Immature natural killer cell (primary cell): ENCODE measurements at regions not wholly inside any gene's neighbourhood (a gene's known extent, or its start where the extent isn't known, plus 50 kb on each side); places are given as distances from the start of the nearest gene placed in this dataset.
"Not testable (repeated sequence)": the region's sequence is repeated elsewhere in the genome, so short reads cannot be mapped to it uniquely, and the experiment has no call there.

Experiments
- DNase-seq, 3 donors: peaks; one replicate each; pipeline ENCODE4 v3.0.0; 2022; ENCODE audit warnings: mixed read lengths in 1 of 3
- H3K27ac Mint-ChIP-seq, 6 donors: one replicate each; pipeline ENCODE4 v1.8.0; 2020; ENCODE audit warnings: mixed read lengths in 6 of 6, mild to moderate bottlenecking in 5 of 6, inconsistent platforms in 4 of 6, moderate library complexity in 3 of 6
- H3K27me3 Mint-ChIP-seq, 3 donors: one replicate each; pipeline ENCODE4 v1.8.0; 2020 to 2021; ENCODE audit warnings: low read depth in 3 of 3, mild to moderate bottlenecking in 3 of 3, mixed read lengths in 3 of 3, moderate library complexity in 3 of 3, inconsistent platforms in 1 of 3
- H3K36me3 Mint-ChIP-seq, 3 donors: one replicate each; pipeline ENCODE4 v1.8.0; 2020; ENCODE audit warnings: mixed read lengths in 3 of 3, inconsistent platforms in 2 of 3, mild to moderate bottlenecking in 2 of 3
- H3K4me1 Mint-ChIP-seq, 2 donors: one replicate each; pipeline ENCODE4 v1.8.0; 2020; ENCODE audit warnings: inconsistent platforms in 2 of 2, mild to moderate bottlenecking in 2 of 2, mixed read lengths in 2 of 2, moderate library complexity in 1 of 2
- H3K4me3 Mint-ChIP-seq, 5 donors: one replicate each; pipeline ENCODE4 v1.8.0; 2020; ENCODE audit warnings: mild to moderate bottlenecking in 5 of 5, mixed read lengths in 5 of 5, inconsistent platforms in 3 of 5, moderate library complexity in 3 of 5
- H3K9me3 Mint-ChIP-seq, 6 donors: one replicate each; pipeline ENCODE4 v1.8.0; 2020; ENCODE audit warnings: mild to moderate bottlenecking in 6 of 6, mixed read lengths in 6 of 6, inconsistent platforms in 4 of 6, moderate library complexity in 3 of 6

DNA sequence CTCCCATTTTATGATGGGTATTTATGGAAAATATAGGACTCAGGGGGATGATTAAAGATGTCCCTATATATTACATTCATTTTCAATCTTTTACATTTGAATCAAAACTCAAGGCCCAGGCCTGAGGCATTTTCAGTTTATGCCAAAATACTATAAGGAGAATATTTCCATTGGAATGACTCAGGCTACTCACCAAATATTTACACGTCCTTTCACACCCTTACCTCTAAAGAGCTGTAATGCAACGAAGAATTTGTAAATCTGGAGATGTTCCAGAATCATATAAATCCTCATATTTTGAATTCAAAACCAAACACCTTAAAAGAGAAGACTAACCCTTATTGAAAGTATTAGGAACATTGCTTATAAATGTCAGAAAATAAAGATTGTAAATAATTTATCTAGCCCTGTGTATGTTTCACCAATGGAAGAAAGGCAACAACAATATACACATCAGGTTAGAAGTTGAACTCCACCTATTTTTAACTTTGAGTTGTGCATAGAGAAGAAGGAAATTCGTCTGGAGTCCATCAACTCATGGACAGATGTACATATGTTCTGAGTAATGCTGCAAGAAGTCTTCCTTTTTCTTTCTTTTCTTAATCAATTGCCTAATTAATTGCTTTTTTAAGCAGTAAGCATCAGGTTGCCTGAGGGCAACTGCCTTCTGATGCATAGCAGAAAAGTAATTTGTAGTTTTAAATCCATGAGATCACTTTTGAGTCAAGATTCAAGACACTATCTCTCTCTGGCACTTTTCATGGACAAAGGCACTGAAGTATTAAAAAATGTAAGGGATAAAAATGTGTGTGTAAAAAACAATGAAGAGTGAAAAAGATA, 579.3 kb upstream of the RGMB start:
- Mint-ChIP-seq H3K4me3 (no peak overlapping the region), H3K4me1 (no peaks in the 10 kb centered on the region), H3K27ac (no peak overlapping the region), H3K36me3 (no peaks in the 10 kb centered on the region), H3K27me3 (peaks cover 0 to 3% (median 0%) of the 10 kb centered on the region in 3 donors), H3K9me3 (peaks cover 0 to 15% (median 4%) of the 10 kb centered on the region in 6 donors)
- no peak for DNase-seq

DNA sequence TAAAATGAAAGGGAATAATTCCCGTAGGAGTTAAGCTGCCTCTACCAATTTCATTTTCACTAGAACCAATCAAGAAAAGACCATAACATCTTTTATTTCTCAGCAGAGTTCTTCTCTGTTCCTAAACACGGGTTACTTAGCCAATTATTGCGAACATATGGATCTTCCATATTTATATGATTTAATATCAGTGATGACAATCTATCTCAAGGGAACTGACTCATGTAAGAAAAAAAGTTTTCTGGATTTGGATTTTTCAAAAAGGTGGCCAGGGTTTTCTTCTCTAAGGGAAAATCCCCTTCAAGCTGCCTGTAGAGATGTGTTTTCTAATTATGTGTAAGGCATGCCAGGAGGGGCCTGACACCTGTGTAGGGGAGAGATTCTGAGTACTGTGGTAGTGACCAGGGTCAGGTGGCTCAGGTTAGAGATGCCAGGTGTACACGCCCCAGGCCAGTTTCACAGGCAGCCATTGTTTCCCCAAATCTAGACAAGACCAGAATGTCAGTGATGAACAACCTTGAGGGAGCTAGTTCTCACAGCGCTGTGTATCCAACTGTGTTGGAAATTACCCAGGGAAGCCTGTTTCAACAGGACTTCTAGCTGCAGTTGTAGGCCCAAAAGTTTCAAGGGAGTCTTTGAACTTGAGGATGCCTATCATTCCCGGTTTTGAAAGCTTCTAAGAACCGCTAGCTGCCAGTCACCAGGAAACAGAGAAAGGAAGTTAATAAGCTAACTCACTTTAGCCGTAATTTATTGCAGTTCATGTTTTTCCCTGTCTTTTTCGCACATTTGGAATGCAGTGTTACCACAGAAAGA, 572.5 kb upstream of the RGMB start:
- Mint-ChIP-seq H3K4me1 (no peaks in the 10 kb centered on the region), H3K9me3 (peaks cover 0 to 25% (median 11%) of the 10 kb centered on the region in 6 donors), H3K36me3 (no peaks in the 10 kb centered on the region), H3K27me3 (peaks cover 0 to 2% (median 0%) of the 10 kb centered on the region in 3 donors), H3K27ac (no peak overlapping the region), H3K4me3 (no peak overlapping the region)
- DNase-seq: no peak

DNA sequence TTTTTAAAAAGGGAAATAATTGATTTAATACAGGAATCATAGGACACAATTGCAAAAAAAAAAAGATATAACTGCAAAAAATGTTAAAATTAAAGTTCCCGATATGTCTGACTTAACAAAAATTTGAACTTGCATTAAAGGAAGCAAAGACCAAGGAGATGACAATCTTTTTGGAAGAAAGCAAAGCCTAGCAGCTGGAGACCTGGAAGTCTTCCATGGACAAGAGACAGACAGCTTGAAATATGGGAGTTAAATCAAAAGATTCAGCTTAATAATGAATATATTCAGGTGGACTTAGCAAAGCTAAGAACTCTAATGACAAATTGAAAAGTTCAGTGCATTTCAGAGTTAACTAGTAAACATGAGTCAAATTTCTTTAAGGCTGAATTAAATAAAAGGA, 568.7 kb upstream of the RGMB start:
- no peak overlapping the region for H3K27ac Mint-ChIP-seq
- no peaks in the 10 kb centered on the region for H3K4me1 Mint-ChIP-seq
- peaks cover 4 to 25% (median 11%) of the 10 kb centered on the region in 6 donors for H3K9me3 Mint-ChIP-seq
- no peaks in the 10 kb centered on the region for H3K36me3 Mint-ChIP-seq
- H3K27me3 Mint-ChIP-seq: no peaks in the 10 kb centered on the region
- H3K4me3 Mint-ChIP-seq: no peak overlapping the region
- DNase-seq: no peak

DNA sequence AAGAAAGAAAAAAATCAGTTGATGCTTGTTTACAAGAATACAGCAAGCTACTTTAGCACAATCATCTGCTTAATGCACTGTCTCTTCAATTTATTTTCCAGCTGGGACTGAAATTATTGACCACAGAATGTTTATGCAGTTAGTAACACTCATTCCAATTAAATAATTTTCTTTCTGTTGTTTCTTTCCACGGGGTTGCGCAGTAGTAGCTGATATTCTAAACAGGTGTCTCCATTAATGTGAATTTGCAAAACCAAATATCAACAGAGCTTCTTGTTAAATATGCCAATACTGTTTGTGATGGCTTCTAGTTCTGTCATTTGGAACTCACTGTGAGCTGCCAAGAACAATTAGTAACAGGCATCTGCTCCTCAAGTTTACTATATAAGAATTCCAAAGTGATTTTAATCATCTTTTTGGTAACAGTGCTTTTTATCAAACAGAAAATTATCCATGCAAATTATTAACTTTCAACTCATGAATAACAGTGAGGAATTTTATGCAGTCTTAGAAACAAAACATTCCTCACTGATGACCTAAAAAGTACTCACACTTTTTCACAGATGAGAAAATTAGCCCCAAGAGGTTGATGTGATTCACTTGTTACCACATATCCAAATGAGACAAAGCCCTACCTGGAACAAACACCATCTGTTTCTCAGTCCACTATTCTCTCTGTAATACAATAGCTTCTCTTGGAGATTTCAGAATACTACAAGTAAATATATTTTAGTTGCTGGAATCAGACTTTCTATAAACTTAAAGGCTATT, 567.6 kb upstream of the RGMB start:
- Mint-ChIP-seq H3K27ac (no peak overlapping the region), H3K9me3 (peaks cover 4 to 25% (median 9%) of the 10 kb centered on the region in 6 donors), H3K36me3 (no peaks in the 10 kb centered on the region), H3K4me3 (no peak overlapping the region), H3K27me3 (no peaks in the 10 kb centered on the region), H3K4me1 (no peaks in the 10 kb centered on the region)
- DNase-seq: no peak

DNA sequence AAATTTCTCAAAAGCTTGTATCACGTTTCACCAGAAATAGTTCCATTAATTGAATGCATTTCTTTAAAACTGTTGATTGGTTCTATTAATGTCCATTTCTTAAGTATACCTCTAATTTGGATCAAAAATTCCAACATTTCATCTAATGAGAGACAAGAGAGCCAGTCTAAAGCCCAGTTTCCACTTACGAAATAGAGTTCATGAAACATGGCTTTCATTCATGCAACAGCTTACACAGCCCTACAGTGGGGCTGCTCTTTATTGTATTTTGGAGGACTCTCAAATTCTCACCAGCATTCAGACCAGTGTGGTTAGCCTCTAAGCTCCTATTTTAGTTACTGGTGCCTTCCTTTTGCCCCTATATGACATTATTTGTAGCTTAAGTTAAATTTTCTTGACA, 566.9 kb upstream of the RGMB start:
- DNase-seq: no peak
- Mint-ChIP-seq H3K36me3 (no peaks in the 10 kb centered on the region), H3K9me3 (peaks cover 4 to 21% (median 9%) of the 10 kb centered on the region in 6 donors), H3K4me1 (no peaks in the 10 kb centered on the region), H3K27me3 (no peaks in the 10 kb centered on the region), H3K4me3 (no peak overlapping the region), H3K27ac (no peak overlapping the region)

DNA sequence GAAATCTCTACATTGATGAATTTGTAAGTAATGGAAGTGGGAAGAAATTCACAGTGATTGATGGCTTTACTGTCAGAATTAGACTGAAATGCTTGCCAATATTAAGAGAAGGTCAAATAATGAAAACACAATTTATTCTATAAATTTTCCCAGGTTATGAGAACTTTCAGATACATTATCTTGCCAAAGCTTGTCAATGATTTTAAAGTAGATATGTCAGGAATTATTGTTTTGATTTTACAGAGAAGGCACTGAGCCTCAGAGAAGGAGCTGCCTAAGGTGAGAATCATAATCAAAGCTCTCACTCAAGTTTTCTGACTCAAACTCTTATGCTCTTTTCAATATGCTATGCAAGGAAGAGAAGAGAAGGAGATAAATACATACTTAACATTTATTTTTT, 564.0 kb upstream of the RGMB start:
- H3K9me3 Mint-ChIP-seq: peaks cover under 1 to 10% (median 8%) of the 10 kb centered on the region in 6 donors
- H3K27me3 Mint-ChIP-seq: no peaks in the 10 kb centered on the region
- H3K4me1 Mint-ChIP-seq: no peaks in the 10 kb centered on the region
- no peak for DNase-seq
- no peak overlapping the region for H3K4me3 Mint-ChIP-seq
- no peak overlapping the region for H3K27ac Mint-ChIP-seq
- no peaks in the 10 kb centered on the region for H3K36me3 Mint-ChIP-seq

DNA sequence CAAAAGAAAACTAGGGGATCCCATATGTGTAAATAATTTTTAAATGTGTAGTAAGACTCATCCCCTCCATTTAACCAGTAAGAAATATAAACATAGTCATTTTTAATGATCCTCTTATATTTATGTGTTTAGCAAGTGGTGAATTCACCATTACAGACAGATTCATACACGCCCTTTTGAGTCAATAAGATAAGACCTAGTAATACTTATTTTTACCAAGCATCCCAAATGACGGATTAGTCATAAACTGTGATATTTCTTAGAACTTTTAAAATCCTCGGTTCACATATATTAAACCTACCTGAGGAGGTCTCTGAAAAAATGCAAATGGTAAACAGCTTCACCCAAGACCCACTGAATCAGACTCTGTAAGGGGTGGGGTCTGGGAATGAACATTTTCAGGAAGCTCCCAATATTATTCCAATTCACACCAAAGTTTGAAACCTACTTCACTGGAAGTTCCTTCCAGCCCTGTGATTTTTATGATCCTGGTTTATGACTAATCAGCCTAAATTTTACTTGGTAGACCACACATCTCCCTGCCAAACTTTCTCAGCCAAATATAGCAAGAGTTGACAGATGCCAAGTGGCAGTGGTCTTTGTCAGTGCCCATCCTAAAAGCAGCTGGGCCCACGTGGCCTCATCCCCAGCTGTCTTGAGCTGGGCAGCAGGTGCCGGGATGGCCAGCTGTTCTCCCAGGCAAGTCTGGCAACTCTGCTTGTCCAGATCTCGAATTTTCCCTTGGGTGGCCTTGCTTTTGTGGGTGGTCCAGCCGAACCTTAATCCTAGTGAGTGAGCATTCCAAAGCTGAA, 559.0 kb upstream of the RGMB start:
- Mint-ChIP-seq H3K4me3 (no peak overlapping the region), H3K27ac (no peak overlapping the region), H3K9me3 (peaks cover 3 to 17% (median 6%) of the 10 kb centered on the region in 6 donors), H3K36me3 (no peaks in the 10 kb centered on the region), H3K27me3 (no peaks in the 10 kb centered on the region), H3K4me1 (no peaks in the 10 kb centered on the region)
- no peak for DNase-seq

DNA sequence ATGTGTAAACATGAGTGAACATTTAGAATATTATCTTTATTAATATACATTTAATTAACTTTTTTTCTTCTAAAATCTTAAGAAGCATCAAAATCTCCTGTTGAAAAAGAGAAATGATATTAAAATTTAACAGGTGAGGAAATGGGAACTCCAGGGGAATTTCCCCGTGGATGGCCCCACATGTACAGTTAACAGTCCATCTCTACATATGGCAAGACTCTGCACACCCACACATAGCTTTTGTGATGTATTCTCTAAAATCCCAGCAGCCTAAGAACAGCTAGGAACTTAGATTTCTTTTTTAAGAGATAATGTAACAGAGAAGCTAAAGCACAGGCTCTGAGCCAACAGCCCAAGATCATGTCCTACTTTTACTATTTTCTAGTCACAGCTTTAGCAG, 556.3 kb upstream of the RGMB start:
- Mint-ChIP-seq H3K27ac (no peak overlapping the region), H3K36me3 (no peaks in the 10 kb centered on the region), H3K9me3 (peaks cover 3 to 27% (median 6%) of the 10 kb centered on the region in 6 donors), H3K4me3 (no peak overlapping the region), H3K27me3 (no peaks in the 10 kb centered on the region), H3K4me1 (no peaks in the 10 kb centered on the region)
- no peak for DNase-seq

DNA sequence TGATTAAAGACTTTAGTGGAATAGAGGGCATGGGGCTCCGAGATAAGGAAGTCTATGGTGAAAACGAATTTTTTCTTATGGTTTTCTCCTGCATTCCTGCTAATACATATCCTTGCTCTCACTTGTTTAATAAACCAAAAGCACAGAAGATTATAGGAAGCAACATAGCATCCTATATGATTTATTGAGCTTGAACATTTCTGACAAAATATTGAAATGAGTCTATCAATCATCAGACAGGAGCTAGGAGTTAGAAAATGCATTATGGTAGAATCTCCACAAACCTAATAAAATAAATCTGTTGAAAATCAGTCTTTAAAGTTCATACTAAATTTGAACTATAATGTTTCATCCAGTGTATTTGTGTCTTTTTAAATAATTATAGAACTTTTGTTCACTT, 554.6 kb upstream of the RGMB start:
- Mint-ChIP-seq H3K27ac (no peak overlapping the region), H3K4me3 (no peak overlapping the region), H3K4me1 (no peaks in the 10 kb centered on the region), H3K9me3 (peaks cover 3 to 28% (median 18%) of the 10 kb centered on the region in 6 donors), H3K36me3 (no peaks in the 10 kb centered on the region), H3K27me3 (no peaks in the 10 kb centered on the region)
- no peak for DNase-seq

DNA sequence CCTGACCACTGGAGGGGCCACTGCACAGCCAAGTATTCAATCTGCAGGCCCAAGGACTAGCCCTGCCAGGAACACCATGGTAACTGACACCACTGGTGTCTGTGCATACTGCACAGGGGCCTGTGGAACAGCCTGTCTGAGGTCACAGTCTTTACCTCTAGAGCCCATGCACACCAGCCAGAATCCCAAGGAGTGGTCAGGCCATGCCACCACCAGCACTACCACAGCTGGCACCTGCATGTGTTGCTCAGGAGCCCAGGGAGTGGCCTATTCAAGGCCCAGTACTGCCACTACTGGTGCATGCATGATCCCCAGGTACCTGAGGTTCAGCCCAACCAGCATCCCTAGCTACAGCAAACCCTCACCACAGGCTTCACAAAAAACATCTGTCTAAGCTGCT, 546.0 kb upstream of the RGMB start:
- Mint-ChIP-seq H3K9me3 (peaks cover 17 to 49% (median 34%) of the 10 kb centered on the region in 6 donors), H3K36me3 (peaks cover 0 to 3% (median 0%) of the 10 kb centered on the region in 3 donors), H3K27ac (no peak overlapping the region), H3K4me3 (no peak overlapping the region), H3K4me1 (no peaks in the 10 kb centered on the region), H3K27me3 (no peaks in the 10 kb centered on the region)
- no peak for DNase-seq

DNA sequence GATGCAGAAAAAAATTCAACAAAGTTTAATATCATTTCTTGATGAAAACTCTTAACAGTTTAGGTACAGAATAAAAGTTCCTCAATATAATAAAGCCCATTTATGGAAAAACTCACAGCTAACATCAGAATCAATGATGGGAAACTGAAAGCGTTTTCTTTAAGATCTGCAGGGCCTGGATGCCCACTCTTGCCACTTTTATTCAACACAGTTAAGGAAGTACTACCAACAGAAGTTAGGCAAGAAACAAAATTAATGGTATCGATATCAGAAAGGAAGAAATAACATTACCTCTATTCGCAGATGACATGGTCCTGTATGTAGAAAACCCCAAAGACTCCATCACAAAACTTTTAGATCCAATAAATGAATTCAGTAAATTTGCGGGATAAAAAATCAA, 542.4 kb upstream of the RGMB start:
- no peak overlapping the region for H3K4me3 Mint-ChIP-seq
- H3K36me3 Mint-ChIP-seq: peaks cover 0 to 3% (median 0%) of the 10 kb centered on the region in 3 donors
- H3K9me3 Mint-ChIP-seq: peaks cover 12 to 29% (median 22%) of the 10 kb centered on the region in 6 donors
- H3K4me1 Mint-ChIP-seq: no peaks in the 10 kb centered on the region
- DNase-seq: no peak
- H3K27me3 Mint-ChIP-seq: no peaks in the 10 kb centered on the region
- H3K27ac Mint-ChIP-seq: no peak overlapping the region

DNA sequence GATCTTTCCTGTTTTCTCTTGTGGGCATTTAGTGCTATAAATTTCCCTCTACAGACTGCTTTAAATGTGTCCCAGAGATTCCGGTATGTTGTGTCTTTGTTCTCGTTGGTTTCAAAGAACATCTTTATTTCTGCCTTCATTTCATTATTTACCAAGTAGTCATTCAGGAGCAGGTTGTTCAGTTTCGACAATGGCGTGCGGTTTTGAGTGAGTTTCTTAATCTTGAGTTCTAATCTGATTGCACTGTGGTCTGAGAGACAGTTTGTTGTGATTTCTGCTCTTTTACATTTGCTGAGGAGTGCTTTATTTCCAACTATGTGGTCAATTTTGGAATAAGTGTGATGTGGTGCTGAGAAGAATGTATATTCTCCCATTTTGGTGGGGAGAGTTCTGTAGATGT, 535.7 kb upstream of the RGMB start:
- H3K27ac Mint-ChIP-seq, DNase-seq, H3K4me3 Mint-ChIP-seq, H3K36me3 Mint-ChIP-seq, H3K27me3 Mint-ChIP-seq, H3K4me1 Mint-ChIP-seq: not testable (repeated sequence)
- peaks cover 14 to 38% (median 29%) of the 10 kb centered on the region in 6 donors for H3K9me3 Mint-ChIP-seq

DNA sequence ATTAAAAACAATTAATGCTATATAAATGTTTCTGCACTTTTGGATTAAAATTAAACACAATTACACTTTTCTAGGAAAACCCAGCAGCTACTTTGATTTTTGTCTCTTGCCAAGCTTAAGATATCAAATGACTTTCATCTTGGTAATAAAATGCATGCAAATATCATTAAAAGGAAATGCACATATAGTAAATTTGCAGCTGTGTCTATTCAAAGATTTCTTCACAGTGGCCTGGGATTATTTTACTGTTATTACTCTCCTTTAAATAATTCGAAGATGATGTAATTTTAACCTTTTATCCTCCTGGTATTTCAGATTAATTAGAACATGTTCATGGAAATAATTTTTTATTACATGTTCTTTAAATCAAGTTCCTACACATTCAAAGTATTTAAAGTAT, 529.5 kb upstream of the RGMB start:
- Mint-ChIP-seq H3K9me3 (peaks cover 6 to 22% (median 12%) of the 10 kb centered on the region in 6 donors), H3K27me3 (no peaks in the 10 kb centered on the region), H3K4me1 (no peaks in the 10 kb centered on the region), H3K4me3 (no peak overlapping the region), H3K36me3 (no peaks in the 10 kb centered on the region), H3K27ac (no peak overlapping the region)
- no peak for DNase-seq
